ENCODE measurements at regions not wholly inside any gene's neighbourhood (a gene's known extent, or its start where the extent isn't known, plus 50 kb on each side); places are given as distances from the start of the nearest gene placed in this dataset.

GRCh38 chr4:3384391-3384770 lies 57.4 kb upstream of the HGFAC start:
- no peak for DNase-seq

GRCh38 chr4:3384771-3385710 lies 56.7 kb upstream of the HGFAC start:
- no peak for DNase-seq

DNA sequence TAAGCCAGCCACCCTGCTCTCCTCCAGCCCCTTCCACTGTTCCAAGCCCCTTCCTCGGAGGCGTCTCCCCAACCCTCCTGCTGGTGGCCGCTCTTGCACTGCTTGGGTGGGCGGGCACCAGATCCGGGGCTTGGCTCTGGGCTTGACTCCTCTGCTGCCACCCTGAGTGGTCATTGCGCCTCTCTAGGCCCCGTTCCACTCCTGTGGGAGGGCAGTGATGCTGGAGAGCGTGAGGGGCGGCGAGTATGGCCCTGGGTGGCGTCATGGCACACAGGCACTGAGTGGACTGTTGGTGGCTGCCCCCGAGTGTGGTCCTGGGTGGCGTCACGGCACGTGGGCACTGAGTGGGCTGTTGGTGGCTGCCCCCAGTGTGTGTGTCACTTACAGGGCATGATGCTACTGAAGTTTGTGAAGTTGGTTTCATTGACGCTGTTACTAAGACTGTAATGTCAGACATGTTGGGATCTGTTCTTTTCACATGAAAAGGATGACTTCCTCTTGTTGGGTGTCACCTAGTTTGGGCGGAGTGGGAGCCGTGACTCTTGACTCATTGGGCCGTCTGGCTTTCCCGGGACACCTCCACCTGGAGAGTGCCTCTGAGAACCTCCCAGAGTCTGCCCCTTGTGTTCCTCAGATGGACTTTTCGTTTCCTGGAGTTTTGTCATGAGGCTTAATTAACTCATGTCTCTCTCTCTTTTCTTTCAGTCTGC lies 55.9 kb upstream of the HGFAC start:
- DNase-seq: no peak

DNA sequence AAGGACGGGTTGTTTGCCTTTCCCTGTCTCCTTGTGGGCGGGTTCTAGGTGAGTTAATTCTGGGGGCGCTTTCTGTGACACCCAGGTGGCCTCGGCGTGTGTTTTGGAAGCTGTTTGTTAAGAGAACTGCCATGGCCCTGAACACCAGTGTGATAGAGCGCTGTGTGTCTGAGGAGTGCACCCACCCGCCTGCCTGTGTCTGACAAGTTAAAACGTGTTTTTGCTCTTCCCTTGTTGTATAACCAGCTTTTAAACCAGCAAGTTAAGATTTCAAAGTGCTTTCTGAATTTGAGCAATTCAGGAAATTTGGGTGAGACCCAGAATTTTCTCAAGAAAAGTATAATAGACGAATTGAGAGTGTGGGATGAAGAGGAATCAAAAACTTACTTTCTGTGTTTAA lies 55.2 kb upstream of the HGFAC start:
- no peak for DNase-seq

DNA sequence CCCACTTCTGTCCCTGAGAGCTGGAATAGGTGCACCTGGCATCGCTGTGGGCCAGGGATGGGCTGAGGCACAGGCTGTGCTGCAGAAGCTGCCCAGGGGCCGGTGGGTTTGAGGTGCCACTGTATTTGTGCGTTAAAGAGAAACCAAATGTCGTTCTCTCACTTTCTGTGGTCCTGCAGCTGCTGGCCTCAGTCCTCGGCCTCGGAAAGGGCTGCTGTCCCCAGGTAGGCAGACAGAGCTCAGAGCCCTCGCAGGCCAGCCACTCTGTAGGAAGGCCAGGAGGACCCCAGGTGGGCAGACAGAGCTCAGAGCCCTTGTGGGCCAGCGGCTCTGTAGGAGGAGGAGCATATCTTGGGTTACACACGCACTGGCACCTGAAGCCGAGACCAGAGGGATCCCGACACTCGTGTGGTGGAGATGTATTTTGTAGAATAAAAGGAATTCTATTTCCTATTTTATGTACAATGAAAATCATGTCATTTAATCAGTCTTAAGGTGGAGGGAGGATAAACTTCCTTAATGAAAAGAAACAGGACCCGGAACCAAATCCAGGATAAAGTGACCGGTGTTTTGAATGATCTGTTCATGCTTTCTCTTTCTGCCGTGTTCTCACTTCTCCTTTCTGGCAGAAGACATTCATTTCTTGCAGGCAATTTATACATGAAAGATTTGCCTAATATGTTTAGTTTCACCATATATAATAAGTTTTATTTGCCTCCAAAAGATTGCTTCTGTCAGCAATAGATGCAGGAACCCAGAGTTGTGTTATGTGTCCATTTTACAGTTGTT lies 54.4 kb upstream of the HGFAC start:
- DNase-seq: no peak

DNA sequence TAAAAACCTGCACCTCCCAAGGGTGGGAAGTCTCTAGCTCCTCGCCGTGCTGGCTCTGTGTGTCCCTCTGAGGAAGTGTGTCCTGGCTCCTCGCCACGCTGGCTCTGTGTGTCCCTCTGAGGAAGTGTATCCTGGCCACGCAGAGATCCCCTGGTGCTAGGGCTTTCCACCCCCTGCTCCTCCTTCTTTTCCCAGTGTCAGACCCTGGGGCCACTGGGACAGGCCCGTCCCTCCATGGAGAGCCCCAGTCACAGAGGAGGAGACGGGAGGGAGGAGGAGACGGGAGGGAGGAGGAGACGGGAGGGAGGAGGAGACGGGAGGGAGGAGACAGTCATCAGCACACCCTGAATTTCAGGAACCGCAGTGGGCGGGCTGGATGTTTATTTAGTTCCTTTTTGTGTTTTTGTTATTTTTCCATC lies 53.8 kb upstream of the HGFAC start:
- peak; percentile 48 for DNase-seq

DNA sequence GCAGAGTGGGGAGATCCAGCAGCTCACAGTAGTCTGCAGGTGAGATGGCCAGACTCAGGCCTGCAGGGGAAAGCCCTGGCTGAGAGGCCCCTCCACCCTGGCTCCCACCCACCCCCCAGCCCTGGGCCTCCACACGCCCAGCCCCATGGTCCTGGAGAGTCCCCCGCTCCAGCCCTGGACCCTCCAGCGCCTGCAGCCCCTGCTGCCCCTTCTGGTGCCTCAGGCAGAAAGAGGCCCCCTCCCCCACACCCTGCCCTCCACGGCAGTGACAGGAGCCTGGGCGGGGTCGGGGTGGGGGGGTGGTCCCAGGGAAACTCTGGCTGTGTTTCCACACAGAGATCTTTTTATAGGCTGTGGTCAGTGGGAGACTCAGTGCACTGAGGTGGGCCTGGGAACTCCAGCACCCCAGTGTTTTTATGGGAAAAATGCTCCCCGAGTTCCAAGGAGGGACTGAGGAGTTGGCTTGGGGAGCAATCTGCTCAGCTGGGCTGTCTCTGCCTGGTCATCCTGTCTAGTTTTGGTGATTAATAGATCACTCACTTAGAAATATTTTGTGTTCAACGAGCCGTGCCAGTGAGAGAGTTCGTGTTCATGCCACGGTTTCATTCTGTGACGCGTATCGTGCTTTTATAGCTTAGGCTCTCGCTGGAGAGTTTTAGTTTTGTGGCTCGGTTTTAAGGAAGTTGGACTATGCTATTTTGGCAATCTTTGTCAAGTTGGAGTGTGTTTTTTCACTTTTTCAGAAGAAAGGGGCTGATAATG lies 53.1 kb upstream of the HGFAC start:
- DNase-seq: peak; percentile 50

GRCh38 chr4:3389233-3390215 lies 52.2 kb upstream of the HGFAC start:
- no peak for DNase-seq

- no peak for DNase-seq
These were observed 51.4 kb upstream of the HGFAC start for GRCh38 chr4:3390288-3390811.

DNA sequence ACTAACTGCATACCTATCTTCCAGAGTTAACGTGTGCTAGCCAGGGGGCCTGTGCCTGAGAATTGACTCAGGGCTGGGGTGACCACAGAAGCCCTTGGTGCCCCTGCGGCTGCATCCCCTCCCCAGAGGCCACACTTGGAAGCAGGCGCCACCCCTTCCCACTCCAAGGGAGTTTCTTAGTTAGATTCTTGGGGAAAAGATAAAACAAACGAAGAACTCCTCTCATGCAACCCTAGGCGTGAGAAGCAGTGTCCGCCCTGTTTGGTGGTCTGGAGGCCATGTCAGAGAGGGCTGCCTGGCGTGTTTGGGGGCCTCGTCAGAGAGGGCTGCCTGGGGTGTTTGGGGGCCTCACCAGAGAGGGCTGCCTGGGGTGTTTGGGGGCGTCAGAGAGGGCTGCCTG lies 50.3 kb upstream of the HGFAC start:
- DNase-seq: no peak

Data from OCI-M1 (cell line).